ENCODE measurements at regions not wholly inside any gene's neighbourhood (a gene's known extent, or its start where the extent isn't known, plus 50 kb on each side); places are given as distances from the start of the nearest gene placed in this dataset.

- Histone ChIP-seq H3K4me3 (no peak overlapping the region), H3K4me1 (no peaks in the 10 kb centered on the region), H3K9me3 (no peaks in the 10 kb centered on the region), H3K36me3 (no peaks in the 10 kb centered on the region), H3K27me3 (no peaks in the 10 kb centered on the region), H3K27ac (no peak overlapping the region)
- 25 to 30% methylated on average over 8 of the region's 8 CpGs for WGBS, 2 donors
- TF ChIP-seq POLR2AphosphoS5 (IDR thresholded peaks at IDR 0.05), result no peak
- no peak for TF ChIP-seq POLR2A (IDR thresholded peaks at IDR 0.05)
- no peak for TF ChIP-seq CTCF (IDR thresholded peaks at IDR 0.05)
- no peak for TF ChIP-seq EP300 (IDR thresholded peaks at IDR 0.05)
- intact Hi-C loops (cut with DNase I), result no loop called here
- DNase-seq, result no peak
Observed at GRCh38 chrX:134186362-134187121, 50.4 kb upstream of the CCDC160 start.

Small RNAs in the stretch of these regions (small RNA-seq; reads per million reads assigned to genes)
- gene RF00019 (0 reads per million in 3 donors), gene TIMM8BP2 (0 reads per million in 3 donors)

Data from sigmoid colon (tissue), 6 donors.